BE2C (cell line): ENCODE measurements at regions not wholly inside any gene's neighbourhood (a gene's known extent, or its start where the extent isn't known, plus 50 kb on each side); places are given as distances from the start of the nearest gene placed in this dataset.
"Not testable (repeated sequence)": the region's sequence is repeated elsewhere in the genome, so short reads cannot be mapped to it uniquely, and the experiment has no call there.

Source experiments
- DNase-seq: peaks from one replicate; pipeline ENCODE4 v3.0.0-alpha.2; 2020
- H3K27me3 ChIP-seq: fragments of 250-450 bp; sonication (Bioruptor Pico); 2 replicates; pipeline ENCODE4 v1.5.1; 2020; ENCODE audit warnings: mild to moderate bottlenecking
- H3K36me3 ChIP-seq: fragments of 250-450 bp; sonication (Bioruptor Pico); 2 replicates; pipeline ENCODE4 v1.5.1; 2020; ENCODE audit warnings: mild to moderate bottlenecking
- H3K4me1 ChIP-seq: fragments of 250-450 bp; sonication (Bioruptor Pico); 2 replicates; pipeline ENCODE4 v1.5.1; 2020
- H3K4me3 ChIP-seq: 2 replicates; pipeline ENCODE4 v1.5.1; 2011; ENCODE audit warnings: low read depth, low read length
- H3K9me3 ChIP-seq: fragments of 250-450 bp; sonication (Bioruptor Pico); 2 replicates; pipeline ENCODE4 v1.5.1; 2020
- TF ChIP-seq, protein P1 (sequence below): IDR thresholded peaks from 2 replicates; pipeline ENCODE4 v1.5.1; 2012; ENCODE audit warnings: mild to moderate bottlenecking, low read depth, low read length

DNA sequence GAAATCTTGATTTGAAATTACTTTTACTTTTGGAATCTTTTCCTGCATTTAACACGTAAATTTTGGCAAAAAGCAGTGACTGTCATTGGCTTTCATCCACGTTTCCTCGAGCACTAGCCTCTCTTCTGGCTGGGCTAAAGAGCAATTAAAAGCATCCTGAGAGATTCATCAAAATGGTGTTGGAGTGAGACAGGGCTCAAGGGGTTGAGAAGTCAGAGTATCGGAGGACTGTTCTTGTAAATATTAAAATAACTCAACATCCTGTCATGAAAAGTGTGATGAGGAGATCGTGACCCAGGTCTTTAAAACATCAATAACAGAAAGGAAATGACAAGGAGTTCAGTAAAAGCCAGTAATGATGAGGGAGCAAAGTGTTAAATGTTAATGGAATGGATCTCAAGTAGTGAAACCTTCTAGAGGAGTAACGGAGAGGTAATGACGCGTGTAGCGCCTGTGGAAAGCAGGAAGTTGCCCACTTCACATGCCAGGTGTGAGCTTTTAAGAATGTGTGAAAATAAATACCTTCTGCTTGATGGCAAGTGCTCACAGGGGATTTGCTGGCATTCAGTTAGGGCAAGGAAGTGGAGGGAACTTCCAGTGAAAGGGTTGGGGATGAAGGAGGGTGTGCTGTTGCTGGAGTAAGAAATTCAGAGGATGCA is 754.4 kb downstream of the ADCYAP1 start:
- H3K36me3 ChIP-seq, result no peaks in the 10 kb centered on the region
- DNase-seq, result no peak
- H3K4me1 ChIP-seq, result no peaks in the 10 kb centered on the region
- TF ChIP-seq, protein P1, sequence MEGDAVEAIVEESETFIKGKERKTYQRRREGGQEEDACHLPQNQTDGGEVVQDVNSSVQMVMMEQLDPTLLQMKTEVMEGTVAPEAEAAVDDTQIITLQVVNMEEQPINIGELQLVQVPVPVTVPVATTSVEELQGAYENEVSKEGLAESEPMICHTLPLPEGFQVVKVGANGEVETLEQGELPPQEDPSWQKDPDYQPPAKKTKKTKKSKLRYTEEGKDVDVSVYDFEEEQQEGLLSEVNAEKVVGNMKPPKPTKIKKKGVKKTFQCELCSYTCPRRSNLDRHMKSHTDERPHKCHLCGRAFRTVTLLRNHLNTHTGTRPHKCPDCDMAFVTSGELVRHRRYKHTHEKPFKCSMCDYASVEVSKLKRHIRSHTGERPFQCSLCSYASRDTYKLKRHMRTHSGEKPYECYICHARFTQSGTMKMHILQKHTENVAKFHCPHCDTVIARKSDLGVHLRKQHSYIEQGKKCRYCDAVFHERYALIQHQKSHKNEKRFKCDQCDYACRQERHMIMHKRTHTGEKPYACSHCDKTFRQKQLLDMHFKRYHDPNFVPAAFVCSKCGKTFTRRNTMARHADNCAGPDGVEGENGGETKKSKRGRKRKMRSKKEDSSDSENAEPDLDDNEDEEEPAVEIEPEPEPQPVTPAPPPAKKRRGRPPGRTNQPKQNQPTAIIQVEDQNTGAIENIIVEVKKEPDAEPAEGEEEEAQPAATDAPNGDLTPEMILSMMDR, result no peak
- no peaks in the 10 kb centered on the region for H3K9me3 ChIP-seq
- H3K4me3 ChIP-seq, result no peak overlapping the region
- no peaks in the 10 kb centered on the region for H3K27me3 ChIP-seq

DNA sequence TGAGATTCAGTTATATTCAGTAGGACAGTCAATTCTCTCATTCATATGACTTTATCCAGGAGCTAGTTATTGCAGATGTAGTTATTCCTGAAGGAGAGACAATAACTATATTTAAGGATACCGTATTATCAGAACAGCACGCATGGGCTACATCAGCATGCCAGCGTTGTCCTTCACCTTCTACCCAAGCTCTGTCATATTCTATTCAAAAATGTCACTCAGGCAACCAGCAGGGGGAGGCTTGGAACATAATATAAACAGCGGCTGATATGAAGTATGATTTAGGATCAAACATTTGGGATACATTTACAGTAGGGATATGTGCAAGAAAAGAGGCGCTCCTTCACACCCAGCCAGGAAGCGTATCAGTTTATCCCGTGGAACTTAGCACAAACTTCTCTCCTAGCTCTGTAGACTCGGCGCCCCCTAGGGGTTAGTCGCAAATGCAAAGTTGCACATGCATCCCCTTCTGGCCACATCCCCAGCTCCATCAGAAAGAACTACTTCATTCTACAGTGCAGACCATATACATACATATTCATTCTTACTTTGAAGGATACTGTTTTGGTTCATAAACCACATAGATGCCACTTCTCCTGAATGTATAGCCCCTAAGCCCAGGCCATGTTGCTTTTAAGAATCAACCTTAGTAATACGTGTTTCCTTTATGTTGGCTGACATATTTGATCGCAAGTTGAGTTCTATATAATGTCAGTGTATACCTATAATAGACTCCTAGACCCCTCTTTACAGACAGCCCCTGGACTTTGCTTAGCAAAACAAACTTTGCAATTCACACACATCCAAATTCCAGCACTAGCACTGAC is 759.4 kb downstream of the ADCYAP1 start:
- DNase-seq, result peak; percentile 67
- Histone ChIP-seq H3K9me3 (no peaks in the 10 kb centered on the region), H3K27me3 (no peaks in the 10 kb centered on the region), H3K4me3 (no peak overlapping the region), H3K36me3 (no peaks in the 10 kb centered on the region), H3K4me1 (no peaks in the 10 kb centered on the region)
- TF ChIP-seq, protein P1, result peak; percentile 80

DNA sequence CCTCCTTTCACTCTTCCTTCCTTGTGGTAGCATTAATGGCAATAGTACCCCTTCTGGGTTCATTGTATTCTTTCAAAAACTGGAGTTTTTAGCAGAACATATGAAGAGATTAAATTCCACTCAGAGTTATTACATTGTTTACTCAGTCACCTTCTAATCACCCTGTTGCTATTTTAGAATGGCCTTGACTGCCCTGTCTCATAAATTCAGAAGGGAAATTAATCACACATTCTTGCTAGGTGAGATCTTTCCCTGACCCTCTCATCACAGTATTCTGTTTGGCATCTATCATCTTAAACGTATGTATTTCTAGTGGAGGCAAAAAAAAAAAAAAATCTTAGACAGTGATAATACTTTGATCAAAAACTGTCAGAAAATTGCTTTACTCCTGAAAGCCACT is 760.4 kb downstream of the ADCYAP1 start:
- H3K27me3 ChIP-seq, result no peaks in the 10 kb centered on the region
- H3K4me1 ChIP-seq, result no peaks in the 10 kb centered on the region
- H3K4me3 ChIP-seq, result no peak overlapping the region
- H3K9me3 ChIP-seq, result no peaks in the 10 kb centered on the region
- no peak for DNase-seq
- TF ChIP-seq, protein P1, result no peak
- no peaks in the 10 kb centered on the region for H3K36me3 ChIP-seq

DNA sequence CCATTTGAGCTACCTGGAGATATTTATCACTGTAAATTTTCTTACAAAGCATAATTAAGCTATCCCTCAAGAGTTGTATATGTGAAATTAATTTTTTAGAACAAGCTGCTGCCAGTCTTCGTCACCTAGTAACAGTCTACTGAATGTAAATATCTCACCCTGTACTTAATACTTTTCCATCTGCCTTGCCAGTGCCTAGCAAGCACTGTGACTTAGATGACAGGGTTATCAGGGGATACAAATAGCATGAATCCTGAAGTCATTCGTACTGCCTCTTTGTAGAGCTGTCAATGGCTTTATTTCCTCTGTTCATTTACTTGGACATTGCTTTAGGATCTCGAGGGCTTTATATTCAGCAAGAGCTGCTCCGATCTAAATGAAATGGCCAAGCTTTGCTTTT is 763.6 kb downstream of the ADCYAP1 start:
- no peak overlapping the region for H3K4me3 ChIP-seq
- H3K4me1 ChIP-seq, result no peaks in the 10 kb centered on the region
- no peaks in the 10 kb centered on the region for H3K36me3 ChIP-seq
- no peaks in the 10 kb centered on the region for H3K27me3 ChIP-seq
- no peak for DNase-seq
- TF ChIP-seq, protein P1, result no peak
- H3K9me3 ChIP-seq, result no peaks in the 10 kb centered on the region

DNA sequence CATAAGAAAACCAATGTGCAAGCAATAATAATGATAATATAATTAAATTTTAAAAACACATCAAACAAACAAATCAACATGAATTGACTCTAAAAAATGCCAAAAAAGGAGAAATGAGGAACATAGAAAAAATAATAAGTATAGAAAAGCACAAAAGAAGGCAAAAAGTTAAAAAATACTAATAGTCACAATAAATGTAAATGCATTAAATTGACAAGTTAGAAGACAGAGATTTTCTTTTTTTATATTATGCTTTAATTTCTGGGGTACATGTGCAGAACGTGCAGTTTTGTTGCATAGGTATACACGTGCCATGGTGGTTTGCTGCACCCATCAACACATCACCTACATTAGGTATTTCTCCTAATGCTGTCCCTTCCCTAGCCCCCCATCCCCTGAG is 767.0 kb downstream of the ADCYAP1 start:
- not testable (repeated sequence) for H3K27me3 ChIP-seq, H3K9me3 ChIP-seq, DNase-seq, H3K4me1 ChIP-seq, H3K36me3 ChIP-seq, H3K4me3 ChIP-seq

DNA sequence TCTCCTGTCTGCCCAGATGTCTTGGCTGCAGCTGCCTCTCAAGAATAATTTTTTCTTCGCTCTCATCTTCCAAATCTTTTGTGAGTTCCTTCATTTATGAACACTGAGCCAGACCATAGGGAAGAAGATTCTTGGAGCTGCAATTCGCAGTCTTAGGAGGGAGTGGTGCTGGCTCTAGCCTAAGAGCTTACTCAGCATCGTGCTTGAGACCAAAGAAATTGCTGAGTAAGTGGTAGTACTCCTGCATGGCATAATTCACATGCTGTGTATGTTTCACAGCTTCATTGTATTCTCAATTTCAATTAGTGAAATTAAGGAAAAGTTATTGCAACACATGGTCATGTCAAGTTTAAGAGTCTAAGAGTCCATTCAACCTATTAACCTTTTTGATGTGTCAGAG is 771.7 kb downstream of the ADCYAP1 start:
- TF ChIP-seq, protein P1, result no peak
- Histone ChIP-seq H3K36me3 (no peaks in the 10 kb centered on the region), H3K4me1 (no peaks in the 10 kb centered on the region), H3K9me3 (no peaks in the 10 kb centered on the region), H3K27me3 (no peaks in the 10 kb centered on the region), H3K4me3 (no peak overlapping the region)
- no peak for DNase-seq
